Left lung (tissue), 4 donors: ENCODE measurements at regions not wholly inside any gene's neighbourhood (a gene's known extent, or its start where the extent isn't known, plus 50 kb on each side); places are given as distances from the start of the nearest gene placed in this dataset.
A peak's percentile ranks its signal among the peaks of the same experiment; 100 is the strongest.
"Not testable (repeated sequence)": the region's sequence is repeated elsewhere in the genome, so short reads cannot be mapped to it uniquely, and the experiment has no call there.

Source experiments
- ATAC-seq: fragments of 200-7000 bp; cut with Tn5 transposase; one replicate; pipeline ENCODE4 v1.9.1; 2020; ENCODE audit warnings: moderate library complexity
- DNase-seq, 4 donors: peaks; one replicate each; pipeline ENCODE4 v3.0.0-alpha.2; 2013 to 2020
- H3K27ac ChIP-seq, 2 donors: fragments of 200-600 bp; sonication (generic) in 1 of 2; one replicate each; pipeline versions ENCODE4 v1.5.0 to v1.8.0; 2020 to 2021
- H3K27me3 ChIP-seq, 2 donors: fragments of 200-600 bp; sonication (generic) in 1 of 2; one replicate each; pipeline versions ENCODE4 v1.5.0 to v1.8.0; 2020 to 2021
- H3K36me3 ChIP-seq, 2 donors: fragments of 200-600 bp; sonication (generic) in 1 of 2; one replicate each; pipeline versions ENCODE4 v1.5.0 to v1.8.0; 2020 to 2021
- H3K4me1 ChIP-seq, 2 donors: fragments of 200-600 bp; one replicate each; pipeline ENCODE4 v1.8.0; 2021
- H3K4me3 ChIP-seq, 2 donors: fragments of 200-600 bp; sonication (generic) in 1 of 2; one replicate each; pipeline versions ENCODE4 v1.5.0 to v1.8.0; 2020 to 2021; ENCODE audit warnings: mild to moderate bottlenecking in 1 of 2
- H3K9me3 ChIP-seq, 2 donors: fragments of 200-600 bp; sonication (generic) in 1 of 2; one replicate each; pipeline versions ENCODE4 v1.5.0 to v1.8.0; 2020 to 2021
- intact Hi-C, 2 donors: fragments of 100-400 bp; cut with DNase I; formaldehyde crosslinking; loops; one replicate each; pipeline versions ENCODE4 v1.11.2 to v1.14.2; 2022
- TF ChIP-seq, protein P1 (sequence below), 2 donors: fragments of 200-600 bp; sonication (generic) in 1 of 2; IDR thresholded peaks; one replicate each; pipeline versions ENCODE4 v1.5.0 to v1.8.0; 2021; ENCODE audit warnings: antibody characterized with exemption in 2 of 2
- donor health status: DM: no; HTN: yes; CAD: no.
- donor health status: DM: no; HTN: no; CAD: no.

DNA sequence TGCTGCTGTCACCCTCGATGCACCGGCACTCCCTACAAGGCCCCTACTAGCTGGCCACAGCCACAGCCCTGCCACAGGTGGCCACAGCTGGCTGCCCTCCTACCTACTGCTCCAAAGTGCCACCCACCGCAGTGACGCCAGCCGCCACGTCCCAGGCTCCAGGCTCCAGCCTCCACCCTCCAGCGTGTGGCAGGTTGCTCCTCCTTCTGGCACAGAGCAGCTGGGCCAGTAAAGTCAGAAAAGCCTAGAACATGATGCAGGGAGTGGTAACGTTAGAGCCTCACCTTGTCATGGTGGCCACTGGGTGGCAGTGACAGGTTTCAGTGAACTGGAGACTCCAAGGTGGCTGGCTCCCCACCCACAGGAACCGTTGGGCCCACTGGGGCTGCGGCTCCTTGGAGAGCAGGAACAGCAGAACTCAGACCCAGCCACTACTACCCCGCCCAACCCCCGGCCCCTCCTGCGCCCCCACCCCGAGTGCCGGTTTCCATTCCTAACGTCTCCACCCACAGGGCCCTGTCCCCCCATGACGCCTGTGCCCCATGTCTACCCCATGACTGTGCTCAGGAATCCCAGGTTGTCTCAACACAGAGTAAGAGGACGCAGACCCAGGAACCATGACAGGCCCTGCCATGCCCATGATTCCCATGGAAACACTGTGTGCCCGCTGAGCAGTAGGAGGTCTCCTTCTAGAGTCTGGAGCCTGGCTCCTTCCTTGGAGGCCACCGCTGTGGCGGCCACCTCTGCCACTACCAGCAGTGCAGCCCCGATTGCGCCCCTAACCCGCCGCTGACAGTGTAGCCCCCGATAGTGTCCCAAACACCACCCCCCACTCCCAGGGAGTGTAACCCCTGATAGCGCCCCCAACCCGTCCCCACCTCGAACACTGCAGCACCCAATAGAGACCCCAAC, 52.3 kb upstream of the ZNF33B start:
- Histone ChIP-seq H3K9me3 (no peaks in the 10 kb centered on the region), H3K27me3 (no peaks in the 10 kb centered on the region), H3K27ac (no peak overlapping the region), H3K4me3 (no peak overlapping the region), H3K36me3 (no peaks in the 10 kb centered on the region), H3K4me1 (no peaks in the 10 kb centered on the region)
- intact Hi-C loops = no loop called here
- no peak for ATAC-seq
- TF ChIP-seq, protein P1, sequence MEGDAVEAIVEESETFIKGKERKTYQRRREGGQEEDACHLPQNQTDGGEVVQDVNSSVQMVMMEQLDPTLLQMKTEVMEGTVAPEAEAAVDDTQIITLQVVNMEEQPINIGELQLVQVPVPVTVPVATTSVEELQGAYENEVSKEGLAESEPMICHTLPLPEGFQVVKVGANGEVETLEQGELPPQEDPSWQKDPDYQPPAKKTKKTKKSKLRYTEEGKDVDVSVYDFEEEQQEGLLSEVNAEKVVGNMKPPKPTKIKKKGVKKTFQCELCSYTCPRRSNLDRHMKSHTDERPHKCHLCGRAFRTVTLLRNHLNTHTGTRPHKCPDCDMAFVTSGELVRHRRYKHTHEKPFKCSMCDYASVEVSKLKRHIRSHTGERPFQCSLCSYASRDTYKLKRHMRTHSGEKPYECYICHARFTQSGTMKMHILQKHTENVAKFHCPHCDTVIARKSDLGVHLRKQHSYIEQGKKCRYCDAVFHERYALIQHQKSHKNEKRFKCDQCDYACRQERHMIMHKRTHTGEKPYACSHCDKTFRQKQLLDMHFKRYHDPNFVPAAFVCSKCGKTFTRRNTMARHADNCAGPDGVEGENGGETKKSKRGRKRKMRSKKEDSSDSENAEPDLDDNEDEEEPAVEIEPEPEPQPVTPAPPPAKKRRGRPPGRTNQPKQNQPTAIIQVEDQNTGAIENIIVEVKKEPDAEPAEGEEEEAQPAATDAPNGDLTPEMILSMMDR (IDR thresholded peaks at IDR 0.05) = no peak
- no peak for DNase-seq

DNA sequence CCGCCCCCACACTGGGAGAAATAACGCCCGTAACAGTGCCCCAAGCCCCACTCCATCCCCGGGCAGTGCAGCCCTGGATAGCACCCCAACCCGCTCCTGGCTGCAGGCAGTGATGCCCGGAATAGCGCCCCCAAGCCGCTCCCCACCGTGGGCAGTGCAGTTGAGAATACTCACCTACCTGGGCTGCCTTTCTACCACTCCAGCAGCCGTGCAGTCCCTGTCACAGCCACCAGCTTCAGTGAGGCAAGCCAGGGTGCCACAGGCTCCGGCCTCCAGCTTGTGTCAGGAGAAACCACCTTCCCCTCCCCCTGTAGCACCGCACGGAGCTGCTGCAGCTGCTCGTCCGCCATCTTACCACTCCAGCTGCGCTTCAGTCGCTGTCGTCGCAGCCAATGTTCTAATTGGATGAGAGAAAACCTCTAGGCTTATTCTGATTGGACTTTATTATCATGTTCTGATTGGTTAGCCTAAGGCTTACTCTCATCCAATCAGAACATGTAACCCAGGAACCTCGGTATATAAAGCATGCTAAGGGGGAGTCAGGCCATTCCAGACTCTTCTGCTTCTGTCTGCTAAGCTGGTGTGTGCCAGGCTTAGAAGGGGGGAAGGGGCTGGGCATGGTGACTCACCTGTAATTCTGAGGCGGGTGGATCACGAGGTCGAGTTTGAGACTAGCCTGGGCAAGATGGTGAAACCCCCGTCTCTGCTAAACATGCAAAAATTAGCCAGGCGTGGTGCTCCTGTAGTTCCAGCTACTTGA, 53.2 kb upstream of the ZNF33B start:
- Histone ChIP-seq H3K4me1 (no peaks in the 10 kb centered on the region), H3K9me3 (no peaks in the 10 kb centered on the region), H3K36me3 (no peaks in the 10 kb centered on the region), H3K4me3 (no peak overlapping the region), H3K27ac (no peak overlapping the region), H3K27me3 (no peaks in the 10 kb centered on the region)
- DNase-seq (peak in 1 of 4 donors; percentile 64), ATAC-seq (no peak)
- TF ChIP-seq, protein P1 (IDR thresholded peaks at IDR 0.05) = no peak
- intact Hi-C loops = no loop called here

DNA sequence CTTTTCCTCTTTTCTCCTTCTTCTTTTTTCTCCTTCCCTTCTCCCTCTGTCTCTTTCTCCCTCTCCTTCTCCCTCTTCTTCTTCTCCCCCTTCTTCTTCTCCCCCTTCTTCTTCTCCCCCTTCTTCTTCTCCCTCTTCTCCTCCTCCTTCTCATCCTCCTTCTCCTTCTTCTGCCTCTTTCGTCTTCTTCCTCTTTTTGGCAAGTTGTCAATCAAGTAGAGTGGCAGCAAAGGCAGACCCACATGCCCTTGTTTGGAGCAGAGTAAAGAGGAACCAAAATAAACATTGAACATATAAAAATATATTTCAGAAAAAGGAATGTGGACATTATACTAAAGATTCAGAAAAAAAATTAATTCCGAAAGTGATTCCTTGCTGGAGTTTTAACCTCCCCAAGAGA, 59.6 kb upstream of the ZNF33B start:
- no peak overlapping the region for H3K4me3 ChIP-seq
- TF ChIP-seq, protein P1 (IDR thresholded peaks at IDR 0.05) = no peak
- no peaks in the 10 kb centered on the region for H3K4me1 ChIP-seq
- H3K27ac ChIP-seq = no peak overlapping the region
- H3K36me3 ChIP-seq = no peaks in the 10 kb centered on the region
- no peaks in the 10 kb centered on the region for H3K27me3 ChIP-seq
- intact Hi-C loops = no loop called here
- no peaks in the 10 kb centered on the region for H3K9me3 ChIP-seq
- DNase-seq (no peak), ATAC-seq (no peak)

DNA sequence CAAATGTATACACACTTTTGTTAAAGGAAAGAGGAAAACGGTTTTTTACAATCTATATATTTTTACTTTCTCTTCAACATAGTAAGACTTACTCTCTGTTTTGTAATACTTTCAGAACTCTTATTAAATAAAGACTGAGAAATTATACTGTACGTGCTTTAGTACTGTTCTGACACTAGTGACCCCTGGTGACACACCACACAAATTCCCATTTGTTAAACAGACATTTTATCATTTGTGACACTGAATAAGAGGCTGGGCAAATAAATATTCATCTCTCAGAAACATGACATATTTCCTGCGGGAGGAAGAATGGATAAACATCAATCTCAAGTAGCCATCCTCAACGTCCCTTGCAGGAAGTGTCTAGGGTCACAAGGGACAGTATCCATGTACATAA, 68.9 kb upstream of the ZNF33B start:
- intact Hi-C loops = no loop called here

DNA sequence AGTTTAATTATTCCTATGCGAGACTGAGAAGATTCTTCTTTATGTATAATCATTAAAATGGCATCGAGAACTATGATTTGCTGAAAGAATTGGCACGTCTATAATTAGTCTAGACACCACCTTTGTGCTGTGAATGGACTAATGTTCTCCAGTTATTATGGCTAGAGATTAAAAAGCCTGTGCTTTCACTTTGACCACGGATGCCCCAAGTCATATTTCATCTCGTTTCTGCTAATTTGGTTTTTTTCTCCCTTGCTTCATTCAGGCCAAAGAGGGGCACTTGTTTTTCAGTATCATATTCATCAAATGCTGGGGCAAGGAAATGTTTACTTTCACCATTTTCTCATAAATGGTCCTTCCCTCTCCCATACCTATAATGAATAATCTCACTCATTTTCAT, 63.3 kb upstream of the BMS1 start:
- intact Hi-C loops, H3K27me3 ChIP-seq, DNase-seq, H3K4me1 ChIP-seq, H3K27ac ChIP-seq, ATAC-seq, H3K4me3 ChIP-seq, H3K36me3 ChIP-seq, H3K9me3 ChIP-seq: not testable (repeated sequence)

More for the DNA sequence above, 68.9 kb upstream of the ZNF33B start:
- Histone ChIP-seq H3K27me3 (peaks cover 0 to 6% of the 10 kb centered on the region in 2 donors), H3K4me3 (no peak overlapping the region), H3K9me3 (no peaks in the 10 kb centered on the region), H3K36me3 (no peaks in the 10 kb centered on the region), H3K4me1 (no peaks in the 10 kb centered on the region), H3K27ac (no peak overlapping the region)
- TF ChIP-seq, protein P1 (IDR thresholded peaks at IDR 0.05) = no peak
- DNase-seq = no peak
- no peak for ATAC-seq
